IMR-90 (cell line): ENCODE measurements at regions not wholly inside any gene's neighbourhood (a gene's known extent, or its start where the extent isn't known, plus 50 kb on each side); places are given as distances from the start of the nearest gene placed in this dataset.
A peak's percentile ranks its signal among the peaks of the same experiment; 100 is the strongest.

Experiments
- ATAC-seq: fragments of 200-7000 bp; cut with Tn5 transposase; 2 replicates; pipeline ENCODE4 v1.9.1; 2020; ENCODE audit warnings: low read depth, mild to moderate bottlenecking, moderate library complexity
- BruUV-seq: library from RNA; stranded (reverse); fragments of 400-500 nt; replicated peaks from 2 replicates; lab custom pipeline; 2021; lab: Mats Ljungman, UMichigan
- CTCF ChIA-PET: fragments of 300-600 bp; formaldehyde crosslinking; extraction: SDS; loops from one replicate; lab custom pipeline; 2021; ENCODE audit warnings: antibody characterized with exemption; lab: Yijun Ruan, JAX
- POLR2A ChIA-PET: fragments of 300-600 bp; sonication (Branson Sonifier 250); formaldehyde crosslinking; loops from one replicate; lab custom pipeline; 2022; ENCODE audit warnings: antibody characterized with exemption; ENCODE audit not compliant: unreplicated experiment; lab: Charles Lee
- DNase-seq: peaks from one replicate; pipeline ENCODE4 v3.0.0; 2013
- H2AFZ ChIP-seq: replicated peaks from 2 replicates; pipeline ENCODE3; 2013; ENCODE audit warnings: low read length, mild to moderate bottlenecking; ENCODE audit not compliant: poor library complexity
- H2AK5ac ChIP-seq: 2 replicates; pipeline ENCODE4 v1.6.1; 2013; ENCODE audit warnings: low read depth, low read length, inconsistent platforms
- H2AK9ac ChIP-seq: replicated peaks from 2 replicates; pipeline ENCODE3; 2013; ENCODE audit warnings: mild to moderate bottlenecking, low read depth, low read length, moderate library complexity; ENCODE audit not compliant: poor library complexity
- H2BK120ac ChIP-seq: 2 replicates; pipeline ENCODE4 v1.6.1; 2013; ENCODE audit warnings: low read depth, low read length, inconsistent platforms
- H2BK15ac ChIP-seq: 3 replicates; pipeline ENCODE4 v1.6.1; 2013; ENCODE audit warnings: low read depth, low read length, inconsistent platforms
- H2BK20ac ChIP-seq: 2 replicates; pipeline ENCODE4 v1.6.1; 2013; ENCODE audit warnings: low read depth, mild to moderate bottlenecking, inconsistent platforms, low read length, moderate library complexity
- H2BK5ac ChIP-seq: 2 replicates; pipeline ENCODE4 v1.6.1; 2013; ENCODE audit warnings: mild to moderate bottlenecking, low read depth, low read length, inconsistent platforms; ENCODE audit not compliant: poor library complexity, severe bottlenecking
- H3K14ac ChIP-seq: replicated peaks from 2 replicates; pipeline ENCODE4 v1.6.1; 2013; ENCODE audit warnings: low read depth, low read length, inconsistent platforms
- H3K18ac ChIP-seq: 2 replicates; pipeline ENCODE4 v1.6.1; 2013; ENCODE audit warnings: low read depth, low read length, control low read depth
- H3K23ac ChIP-seq: 2 replicates; pipeline ENCODE4 v1.6.1; 2013; ENCODE audit warnings: low read depth, low read length, inconsistent platforms
- H3K27ac ChIP-seq: 2 replicates; pipeline ENCODE4 v1.5.1; 2013; ENCODE audit warnings: mild to moderate bottlenecking, control low read depth, low read length; ENCODE audit not compliant: insufficient read depth
- H3K27me3 ChIP-seq: 2 replicates; pipeline ENCODE4 v1.6.1; 2013; ENCODE audit warnings: low read length; ENCODE audit not compliant: control insufficient read depth, insufficient read depth
- H3K36me3 ChIP-seq: 2 replicates; pipeline ENCODE4 v1.6.1; 2013; ENCODE audit warnings: low read length, mixed read lengths; ENCODE audit not compliant: control insufficient read depth, insufficient read depth
- H3K4ac ChIP-seq: 2 replicates; pipeline ENCODE4 v1.6.1; 2013; ENCODE audit warnings: low read depth, low read length, inconsistent platforms
- H3K4me1 ChIP-seq: 2 replicates; pipeline ENCODE4 v1.6.1; 2013; ENCODE audit warnings: low read length, mixed read lengths; ENCODE audit not compliant: control insufficient read depth, insufficient read depth
- H3K4me2 ChIP-seq: 2 replicates; pipeline ENCODE4 v1.6.1; 2013; ENCODE audit warnings: low read depth, mild to moderate bottlenecking, control low read depth, low read length, moderate library complexity
- H3K4me3 ChIP-seq: 2 replicates; pipeline ENCODE4 v1.5.1; 2013; ENCODE audit warnings: low read depth, mild to moderate bottlenecking, control low read depth, low read length, moderate library complexity; ENCODE audit not compliant: insufficient read depth
- H3K56ac ChIP-seq: 2 replicates; pipeline ENCODE4 v1.6.1; 2013; ENCODE audit warnings: low read length, inconsistent platforms; ENCODE audit not compliant: insufficient read depth; ENCODE audit errors: extremely low read depth
- H3K79me1 ChIP-seq, 2 experiments: 2 replicates each; pipeline ENCODE4 v1.6.1; 2013; ENCODE audit warnings: low read length in 2 of 2, inconsistent platforms in 1 of 2, low read depth in 1 of 2
- H3K9ac ChIP-seq: 2 replicates; pipeline ENCODE4 v1.6.1; 2013; ENCODE audit warnings: low read depth, low read length, control low read depth
- H3K9me1 ChIP-seq: 2 replicates; pipeline ENCODE4 v1.6.1; 2013; ENCODE audit warnings: low read length, inconsistent platforms; ENCODE audit not compliant: insufficient read depth
- H3K9me3 ChIP-seq: 2 replicates; pipeline ENCODE4 v1.6.1; 2013; ENCODE audit warnings: low read length; ENCODE audit not compliant: control insufficient read depth, insufficient read depth
- H4K20me1 ChIP-seq: 2 replicates; pipeline ENCODE4 v1.6.1; 2013; ENCODE audit warnings: low read length, inconsistent platforms; ENCODE audit not compliant: insufficient read depth
- H4K5ac ChIP-seq: 2 replicates; pipeline ENCODE4 v1.6.1; 2013; ENCODE audit warnings: mild to moderate bottlenecking, low read depth, low read length, control low read depth
- H4K8ac ChIP-seq, 2 experiments: 2 replicates each; pipeline ENCODE4 v1.6.1; 2013; ENCODE audit warnings: low read depth in 2 of 2, low read length in 2 of 2, control low read depth in 1 of 2, inconsistent platforms in 1 of 2
- H4K91ac ChIP-seq: 2 replicates; pipeline ENCODE4 v1.6.1; 2013; ENCODE audit warnings: low read depth, low read length, inconsistent platforms; ENCODE audit not compliant: insufficient read depth
- CEBPB ChIP-seq: IDR thresholded peaks from 2 replicates; pipeline ENCODE4 v1.6.1; 2012; ENCODE audit warnings: low read depth, low read length, improper control_type of control experiment
- POLR2A ChIP-seq: IDR thresholded peaks from 2 replicates; pipeline ENCODE4 v1.6.1; 2012; ENCODE audit warnings: mild to moderate bottlenecking, low read depth, low read length
- RAD21 ChIP-seq: IDR thresholded peaks from 2 replicates; pipeline ENCODE4 v1.6.1; 2012; ENCODE audit warnings: low read length, improper control_type of control experiment
- WGBS, 2 experiments: methylation state at CpG; one replicate each; pipeline versions ENCODE4 v1.1.5 to v1.1.7; 2013; ENCODE audit warnings: missing lambda C conversion rate in 2 of 2; ENCODE audit not compliant: insufficient read length in 1 of 2; ENCODE audit errors: extremely low coverage in 2 of 2; 5-methylcytosine and 5-hydroxymethylcytosine counted together
- dilution Hi-C: fragments of 300-500 bp; cut with HindIII; formaldehyde crosslinking; loops from one replicate; pipeline ENCODE4 v1.14.3; 2018; ENCODE audit warnings: low sequenced_read_pairs; ENCODE audit not compliant: unreplicated experiment
- in situ Hi-C: fragments of 300-500 bp; cut with MboI; formaldehyde crosslinking; loops from 3 replicates; pipeline ENCODE4 v1.14.3; 2019; ENCODE audit warnings: low sequenced_read_pairs, inconsistent platforms, mixed read lengths
- intact Hi-C: fragments of 100-400 bp; cut with micrococcal nuclease; formaldehyde crosslinking; loops from 2 replicates; pipeline ENCODE4 v1.10.0; 2022

DNA sequence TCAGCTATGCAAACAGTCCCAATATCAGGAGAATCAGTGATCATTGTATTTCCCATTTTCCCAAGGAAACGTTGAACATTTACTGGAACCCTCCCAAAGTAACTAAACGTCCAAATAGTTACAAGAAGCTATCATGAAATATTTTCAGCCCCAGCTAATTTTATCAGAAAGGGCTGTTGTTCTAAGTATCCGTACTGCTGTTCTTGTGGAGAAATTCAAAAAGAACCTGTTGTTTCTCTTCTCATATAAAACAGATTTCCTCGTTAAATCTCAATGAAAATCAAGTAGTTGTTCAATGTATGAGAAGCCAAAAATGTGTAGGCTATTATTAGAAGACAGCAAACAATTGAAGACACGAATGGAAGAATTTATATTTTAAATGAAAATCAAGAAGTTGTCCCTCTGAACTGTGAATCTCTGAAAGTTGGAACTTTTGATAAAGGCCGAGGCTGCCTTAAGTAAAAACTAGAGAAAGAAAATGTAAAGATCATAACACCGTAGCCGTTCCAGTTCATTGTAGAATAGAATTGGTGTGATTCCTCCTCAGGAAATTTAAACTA, 107.7 kb downstream of the HFE start:
- no peaks in the 10 kb centered on the region for H3K36me3 ChIP-seq
- H2BK15ac ChIP-seq, result no peak overlapping the region
- H3K4me2 ChIP-seq, result peak overlapping the region; percentile 79
- H3K9me1 ChIP-seq, result no peaks in the 10 kb centered on the region
- H3K4me1 ChIP-seq, result no peaks in the 10 kb centered on the region; the same call in 1 of the 2 replicates
- H3K18ac ChIP-seq, result peak overlapping the region; percentile 24; the same call in 1 of the 2 replicates
- no peak overlapping the region for H2BK120ac ChIP-seq
- peak; percentile 32 for DNase-seq
- H3K9me3 ChIP-seq, result no peaks in the 10 kb centered on the region
- H2BK20ac ChIP-seq, result no peak overlapping the region
- TF ChIP-seq POLR2A (0 out of 2 replicates have a peak, but pooled peaks have one; percentile 12), CEBPB (no peak), RAD21 (no peak)
- H2AFZ ChIP-seq, result no peak overlapping the region
- CTCF ChIA-PET, result no interaction called here
- H4K20me1 ChIP-seq, result peaks cover 12% of the 10 kb centered on the region
- no peak overlapping the region; the same call in 1 of the 2 replicates for H4K5ac ChIP-seq
- no peak overlapping the region for H2AK9ac ChIP-seq
- no peak for ATAC-seq
- no peaks in the 10 kb centered on the region for H3K27me3 ChIP-seq
- WGBS, 2 experiments, result no CpG with 5 or more reads among the region's 8 CpGs
- peaks cover 0 to 6% of the 10 kb centered on the region in 2 experiments; a peak in 1 of 4 replicates for H3K79me1 ChIP-seq
- no peak overlapping the region for H3K27ac ChIP-seq
- peak overlapping the region; percentile 75 for H2BK5ac ChIP-seq
- no peak overlapping the region for H4K8ac ChIP-seq
- intact Hi-C loops, result loop anchor here (2.0 to 5.0 kb wide), 3 partner anchors 130 to 937 kb away; a partner anchor contains a TSS
- no peak overlapping the region for H2AK5ac ChIP-seq
- dilution Hi-C loops, result no loop called here
- H3K14ac ChIP-seq, result 0 out of 2 replicates have a peak overlapping the region, but pooled peaks have one; percentile 10
- BruUV-seq, result no TSS peak
- H4K91ac ChIP-seq, result no peak overlapping the region
- H3K23ac ChIP-seq, result no peak overlapping the region
- H3K56ac ChIP-seq, result no peak overlapping the region
- POLR2A ChIA-PET, result interaction anchor here (0.6 to 6.5 kb wide), 4 partner anchors 11 to 71 kb away, joined by 4 to 50 read pairs (median 16); a partner anchor contains a TSS
- in situ Hi-C loops, result loop anchor here (25.0 kb wide), 1 partner anchor 942 kb away; a partner anchor contains a TSS
- no peak overlapping the region for H3K4ac ChIP-seq
- peak overlapping the region; percentile 19; the same call in 1 of the 2 replicates for H3K4me3 ChIP-seq
- peak overlapping the region; percentile 26; the same call in 1 of the 2 replicates for H3K9ac ChIP-seq
